HG03354 (cell line): ENCODE measurements at regions not wholly inside any gene's neighbourhood (a gene's known extent, or its start where the extent isn't known, plus 50 kb on each side); places are given as distances from the start of the nearest gene placed in this dataset.
A peak's percentile ranks its signal among the peaks of the same experiment; 100 is the strongest.

Source experiments
- ATAC-seq: cut with Tn5 transposase; IDR thresholded peaks from one replicate; pipeline ENCODE4 v1.9.1; 2021; ENCODE audit warnings: mild to moderate bottlenecking; ENCODE audit not compliant: unreplicated experiment, poor library complexity, severe bottlenecking

DNA sequence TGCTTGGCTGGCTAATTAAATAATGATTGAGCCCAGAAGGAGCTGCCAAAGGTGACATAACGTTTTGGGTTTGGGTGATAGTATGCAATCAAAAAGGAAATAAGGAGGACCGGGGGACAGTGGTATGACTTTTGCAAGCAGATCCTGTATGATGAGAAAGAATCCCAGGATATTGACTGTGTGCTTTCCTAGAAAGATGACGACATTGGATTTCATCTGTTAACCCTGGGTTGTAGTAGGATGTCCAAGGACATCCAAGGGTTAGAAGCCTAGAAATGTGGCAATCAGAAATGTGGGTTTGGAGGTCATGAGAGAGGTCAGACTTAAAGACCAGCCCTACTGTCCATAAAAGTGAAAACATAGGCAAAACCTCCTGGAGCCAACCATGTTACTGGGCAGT, 50.3 kb upstream of the HMHB1 start:
- ATAC-seq, result no peak

DNA sequence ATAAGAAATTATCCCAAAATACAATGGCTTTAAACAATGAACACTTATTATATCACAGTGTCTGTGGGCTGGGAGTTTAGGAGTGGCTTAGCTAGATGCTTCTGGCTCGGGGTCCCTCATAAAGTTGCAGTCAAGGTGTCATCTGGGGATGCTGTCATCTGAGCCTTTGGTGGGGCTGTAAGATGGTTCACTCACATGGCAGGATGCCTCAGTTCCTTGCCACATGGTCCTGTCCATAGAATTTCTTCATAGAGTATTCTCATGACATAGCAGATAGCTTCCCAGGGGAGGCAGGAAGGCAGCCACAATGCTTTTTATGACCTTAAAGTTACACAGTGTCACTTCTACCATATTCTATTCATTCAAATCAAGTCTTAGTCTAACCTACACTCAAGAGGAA, 51.2 kb upstream of the HMHB1 start:
- ATAC-seq, result no peak

- ATAC-seq, result peak; percentile 60
Observed at GRCh38 chr5:143760131-143760505, 51.8 kb upstream of the HMHB1 start.

GRCh38 chr5:143759396-143760130, 52.4 kb upstream of the HMHB1 start:
- peak; percentile 6 for ATAC-seq

DNA sequence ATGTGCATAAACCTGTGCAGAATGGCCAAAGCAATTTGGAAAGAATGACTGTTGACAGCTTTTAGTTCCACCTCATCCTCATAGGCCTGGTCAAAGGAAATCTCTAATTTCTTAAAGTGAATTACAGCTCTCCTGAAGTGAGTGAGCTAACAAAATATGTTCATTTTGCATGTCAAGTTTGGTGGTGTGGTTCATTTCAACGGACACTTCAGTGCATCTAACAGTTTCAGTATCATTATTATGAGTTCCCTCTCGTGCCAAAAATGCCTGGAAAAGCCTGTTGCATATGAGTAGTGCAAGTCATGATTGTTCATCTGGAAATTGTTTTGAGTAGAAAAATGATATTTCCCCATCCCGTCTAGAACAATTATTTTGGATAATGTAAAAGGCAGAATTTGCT, 53.2 kb upstream of the HMHB1 start:
- peak; percentile 69 for ATAC-seq

DNA sequence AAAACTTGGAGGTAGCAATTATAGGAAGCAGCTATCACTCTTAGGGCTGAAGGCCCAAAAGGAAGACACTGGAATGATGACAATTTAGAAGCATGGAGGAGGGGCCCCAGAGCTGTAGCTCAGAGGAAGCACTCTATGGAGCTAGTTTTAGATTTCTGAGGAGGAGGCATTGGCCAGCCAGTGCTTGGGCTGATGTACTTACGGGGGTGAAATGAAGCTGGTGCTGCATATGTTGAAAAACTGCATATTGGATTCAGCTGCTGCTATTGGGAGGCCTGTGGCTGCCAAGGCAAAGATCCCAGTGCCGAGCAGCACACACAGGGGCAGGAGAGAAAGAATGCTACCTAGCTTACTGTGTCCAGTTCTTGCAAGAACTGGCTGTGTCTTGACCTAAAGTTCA, 53.9 kb upstream of the HMHB1 start:
- no peak for ATAC-seq

GRCh38 chr5:143757116-143757515, 54.8 kb upstream of the HMHB1 start:
- ATAC-seq, result no peak

DNA sequence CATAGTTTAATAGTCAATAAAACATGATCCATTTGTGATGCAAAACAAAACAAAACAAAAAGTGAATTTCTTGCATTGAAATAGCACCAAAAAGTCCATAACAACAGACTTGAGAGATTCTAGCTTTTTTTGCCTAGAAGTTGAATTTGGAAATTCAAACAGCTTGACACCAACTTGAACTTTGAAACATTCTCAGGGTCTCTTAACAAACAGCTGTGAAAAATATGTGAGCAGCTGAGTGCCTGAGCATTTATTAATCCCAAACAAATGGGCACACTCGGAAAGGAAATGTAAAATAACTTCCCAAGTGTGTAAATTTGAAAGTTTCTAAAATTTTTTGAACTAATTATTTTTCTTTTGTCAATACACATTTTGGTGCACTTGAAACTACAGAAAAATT, 56.0 kb upstream of the HMHB1 start:
- ATAC-seq, result no peak

- ATAC-seq, result no peak
Observed at GRCh38 chr5:143752165-143752850, 59.7 kb upstream of the HMHB1 start.

GRCh38 chr5:143751342-143751741, 60.6 kb upstream of the HMHB1 start:
- ATAC-seq, result no peak

DNA sequence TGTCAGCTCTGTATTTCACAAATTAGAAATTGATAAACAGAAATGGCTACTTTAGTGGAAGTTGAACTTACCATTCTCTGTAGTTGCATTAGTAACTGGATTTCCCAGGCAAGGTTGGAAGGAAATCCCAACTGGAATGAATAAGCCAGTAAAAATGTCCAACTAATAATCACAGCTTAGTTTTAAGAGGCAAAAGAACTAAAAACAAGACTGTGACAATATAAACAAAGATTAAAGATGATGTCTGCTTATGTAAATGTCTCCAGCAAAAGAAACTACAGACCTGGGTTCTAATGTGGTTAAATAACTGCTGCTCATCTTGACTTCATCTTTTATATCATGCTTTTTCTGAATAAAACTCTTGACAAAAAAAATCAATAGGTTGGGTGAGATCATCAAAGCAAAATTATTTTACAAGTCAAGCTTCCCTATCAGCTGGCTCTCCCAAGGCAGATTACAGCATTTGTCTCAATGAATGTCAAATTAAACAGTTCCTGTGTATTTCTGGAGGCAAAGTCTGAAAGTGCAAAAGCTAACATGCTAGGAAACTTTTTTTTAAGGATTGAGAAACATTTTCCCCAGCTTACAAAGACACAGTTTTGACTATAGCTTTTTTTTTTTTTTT, 62.3 kb upstream of the HMHB1 start:
- no peak for ATAC-seq

DNA sequence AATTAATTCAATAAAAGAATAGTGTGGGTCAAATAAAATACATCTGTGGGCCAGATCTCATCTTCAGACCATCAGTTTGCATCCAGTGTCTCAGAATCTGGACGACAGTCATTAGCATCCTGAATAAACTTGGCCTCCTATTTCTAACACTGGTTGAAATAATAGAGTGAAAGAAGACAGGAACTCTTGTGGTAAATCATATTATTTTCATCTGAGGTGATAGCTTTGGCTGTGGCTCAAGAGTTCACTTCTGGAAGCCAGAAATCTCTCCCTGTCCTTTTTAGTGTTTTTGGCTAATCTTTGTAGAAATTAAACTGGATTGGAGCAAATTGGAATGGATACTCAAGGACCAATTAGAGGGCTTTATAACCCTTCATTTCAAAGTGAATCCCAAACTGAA, 63.4 kb upstream of the HMHB1 start:
- no peak for ATAC-seq

DNA sequence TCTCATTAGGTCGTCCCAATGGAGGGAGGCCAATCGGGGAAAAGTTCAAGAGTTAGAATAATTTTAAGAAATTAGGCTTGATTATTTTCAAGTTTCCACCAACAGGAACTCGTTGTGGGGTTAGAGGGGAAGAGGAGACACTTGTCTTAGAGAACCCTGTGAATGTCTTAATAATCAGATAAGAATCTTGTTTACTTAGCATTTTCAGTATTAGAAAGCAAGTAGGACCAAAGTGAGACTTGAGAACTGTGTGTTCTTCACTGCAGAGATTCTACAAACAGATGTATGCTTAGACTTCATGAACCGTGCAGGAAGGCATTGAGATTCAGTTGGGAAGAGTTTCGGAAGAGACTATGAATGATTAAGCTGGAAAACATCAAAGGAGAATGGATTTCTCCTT, 69.0 kb upstream of the HMHB1 start:
- ATAC-seq, result no peak

DNA sequence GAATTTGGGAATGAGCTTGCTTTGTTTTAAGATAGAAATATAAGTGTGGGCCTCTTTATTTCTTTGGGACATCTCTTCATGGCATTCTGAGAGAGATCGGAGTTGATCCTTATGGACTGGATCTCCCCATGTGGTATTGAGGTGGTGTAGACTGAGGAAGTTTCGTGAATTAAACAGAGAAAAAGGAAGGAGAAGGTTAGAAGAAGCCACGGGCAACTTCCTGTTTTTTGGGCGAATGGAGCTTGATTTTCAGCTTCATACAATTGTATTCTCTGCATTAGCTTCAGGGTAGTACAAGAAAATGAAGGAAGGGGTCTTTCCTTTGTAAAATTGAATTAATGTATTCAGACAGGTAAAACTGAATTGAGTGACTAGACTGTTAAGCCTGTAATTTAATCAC, 70.5 kb upstream of the HMHB1 start:
- no peak for ATAC-seq

- ATAC-seq, result no peak
Observed at GRCh38 chr5:143740956-143741355, 71.0 kb upstream of the HMHB1 start.

DNA sequence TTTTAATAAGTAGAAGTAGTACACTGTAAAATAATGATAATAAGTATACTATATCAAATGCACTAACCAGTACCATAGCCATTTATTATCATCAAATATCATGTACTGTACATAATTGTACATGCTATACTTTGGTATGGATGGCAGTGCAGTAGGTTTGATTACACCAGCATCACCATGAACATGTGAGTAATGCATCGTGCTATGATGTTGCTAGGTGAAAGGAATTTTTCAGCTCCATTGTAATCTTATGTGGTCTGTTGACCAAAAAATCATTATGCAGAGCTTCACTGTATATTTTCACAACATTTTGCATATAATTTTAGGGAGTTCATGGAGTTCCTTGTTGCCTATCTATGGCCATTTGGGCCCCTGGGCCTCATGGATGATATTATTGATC, 72.2 kb upstream of the HMHB1 start:
- ATAC-seq, result no peak

DNA sequence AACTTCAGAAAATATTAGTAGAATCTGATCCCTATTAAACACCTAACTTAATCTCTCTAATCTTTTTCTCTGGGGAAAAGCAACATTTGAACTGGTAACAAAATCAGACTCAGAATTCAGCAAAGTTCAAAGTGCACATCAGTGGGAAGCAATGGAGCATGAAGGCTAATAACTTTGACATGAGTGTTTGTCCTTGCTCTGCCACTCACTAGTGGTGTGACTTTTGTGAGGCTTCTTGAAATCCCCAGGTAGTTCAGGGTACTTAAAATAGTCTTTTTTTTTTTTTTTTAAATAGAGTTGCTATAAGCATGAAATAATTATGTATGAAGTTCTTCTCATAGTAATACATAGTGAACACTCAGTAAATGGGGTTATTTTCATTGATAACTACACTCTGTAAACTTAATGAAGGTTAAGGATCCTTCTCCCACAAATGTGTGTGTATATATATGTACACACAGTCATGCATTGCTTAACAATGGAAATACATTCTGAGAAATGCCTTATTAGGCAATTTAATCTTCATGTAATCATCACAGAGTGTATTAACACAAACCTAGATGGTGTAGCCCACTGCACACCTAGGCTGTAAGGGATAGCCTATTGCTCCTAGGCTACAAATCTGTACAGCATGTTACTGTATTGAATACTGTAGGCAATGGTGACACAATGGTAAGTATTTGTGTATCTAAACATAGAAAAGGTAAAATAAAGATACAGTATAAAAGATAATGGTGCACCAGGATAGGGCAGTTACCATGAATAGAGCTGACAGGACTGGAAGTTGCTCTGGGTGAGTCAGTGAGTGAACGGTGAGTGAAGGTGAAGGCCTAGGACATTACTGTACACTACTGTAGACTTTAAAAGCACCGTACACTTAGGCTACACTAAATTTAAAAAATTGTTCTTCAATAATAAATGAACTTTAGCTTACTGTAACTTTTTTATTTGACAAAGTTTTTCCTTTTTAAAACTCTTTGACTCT, 73.3 kb upstream of the HMHB1 start:
- ATAC-seq, result no peak

DNA sequence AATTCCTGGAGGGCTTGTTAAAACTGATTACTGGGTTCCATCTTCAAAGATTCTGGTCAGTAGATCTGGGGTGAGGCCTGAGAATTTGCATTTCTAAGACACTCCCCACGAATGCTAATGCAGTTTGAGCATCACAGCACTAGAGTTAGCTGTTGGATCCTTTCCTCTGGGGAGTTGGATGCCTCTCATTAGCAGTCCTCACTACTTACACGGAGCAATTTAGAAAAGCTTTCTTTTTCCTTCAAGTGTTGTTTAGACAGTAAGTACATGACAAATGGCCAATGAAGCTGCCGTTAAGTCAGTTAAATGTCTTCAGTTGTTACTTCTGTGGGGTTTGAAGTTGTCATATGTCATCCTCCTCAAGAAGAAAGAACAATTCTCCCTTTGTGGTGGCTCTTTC, 74.9 kb upstream of the HMHB1 start:
- ATAC-seq, result no peak

DNA sequence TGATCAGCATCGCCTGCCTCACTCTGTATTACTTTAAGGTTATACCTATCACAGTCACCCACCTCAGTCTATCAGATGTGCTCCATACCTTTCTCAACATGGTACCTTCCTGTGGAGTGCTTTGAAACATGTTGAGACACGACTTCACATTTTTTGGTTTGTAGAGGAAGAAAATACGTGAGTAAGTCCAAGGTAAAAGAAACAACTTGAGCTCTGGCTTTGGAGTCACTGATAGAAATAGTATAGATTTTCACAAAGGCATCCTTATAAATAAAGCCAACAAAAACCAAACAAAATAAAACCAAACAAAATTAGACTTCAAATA, 77.5 kb upstream of the HMHB1 start:
- no peak for ATAC-seq
